ENCODE measurements at regions not wholly inside any gene's neighbourhood (a gene's known extent, or its start where the extent isn't known, plus 50 kb on each side); places are given as distances from the start of the nearest gene placed in this dataset.
"Not testable (repeated sequence)": the region's sequence is repeated elsewhere in the genome, so short reads cannot be mapped to it uniquely, and the experiment has no call there.

GRCh38 chr3:56955492-56956111 lies 104.9 kb upstream of the SPATA12 start:
- Histone ChIP-seq H3K9me3 (no peaks in the 10 kb centered on the region), H3K36me3 (no peaks in the 10 kb centered on the region), H3K27me3 (no peaks in the 10 kb centered on the region), H3K4me3 (no peak overlapping the region), H3K27ac (no peak overlapping the region), H3K4me1 (no peaks in the 10 kb centered on the region)
- ATAC-seq (no peak), DNase-seq (no peak)
- intact Hi-C loops (cut with DNase I): no loop called here
- no peak for TF ChIP-seq CTCF (IDR thresholded peaks at IDR 0.05)

- no peak for TF ChIP-seq CTCF (IDR thresholded peaks at IDR 0.05)
- ATAC-seq (no peak), DNase-seq (no peak)
Observed at GRCh38 chr3:56954125-56954524, 106.3 kb upstream of the SPATA12 start.

GRCh38 chr3:56952846-56953245 lies 107.6 kb upstream of the SPATA12 start:
- no peak overlapping the region for H3K27ac ChIP-seq
- H3K36me3 ChIP-seq: no peaks in the 10 kb centered on the region
- no peaks in the 10 kb centered on the region for H3K4me1 ChIP-seq
- DNase-seq (no peak), ATAC-seq (no peak)
- TF ChIP-seq CTCF (IDR thresholded peaks at IDR 0.05): no peak
- H3K4me3 ChIP-seq: no peak overlapping the region
- no peaks in the 10 kb centered on the region for H3K27me3 ChIP-seq
- intact Hi-C loops (cut with DNase I): no loop called here
- H3K9me3 ChIP-seq: no peaks in the 10 kb centered on the region

More at GRCh38 chr3:56954125-56954524, 106.3 kb upstream of the SPATA12 start:
- Histone ChIP-seq H3K9me3 (no peaks in the 10 kb centered on the region), H3K4me3 (no peak overlapping the region), H3K4me1 (no peaks in the 10 kb centered on the region), H3K27ac (no peak overlapping the region), H3K36me3 (no peaks in the 10 kb centered on the region), H3K27me3 (no peaks in the 10 kb centered on the region)
- intact Hi-C loops (cut with DNase I): no loop called here

- ATAC-seq: no peak
- no peak for TF ChIP-seq CTCF (IDR thresholded peaks at IDR 0.05)
- intact Hi-C loops (cut with DNase I): no loop called here
- DNase-seq: no peak
- no peaks in the 10 kb centered on the region for H3K9me3 ChIP-seq
- no peaks in the 10 kb centered on the region for H3K27me3 ChIP-seq
- no peak overlapping the region for H3K4me3 ChIP-seq
- H3K4me1 ChIP-seq: no peaks in the 10 kb centered on the region
- H3K27ac ChIP-seq: no peak overlapping the region
- H3K36me3 ChIP-seq: no peaks in the 10 kb centered on the region
Observed at GRCh38 chr3:56952061-56952460, 108.4 kb upstream of the SPATA12 start.

- no peak for ATAC-seq
- Histone ChIP-seq H3K36me3 (no peaks in the 10 kb centered on the region), H3K27me3 (no peaks in the 10 kb centered on the region), H3K4me3 (no peak overlapping the region), H3K9me3 (no peaks in the 10 kb centered on the region), H3K4me1 (no peaks in the 10 kb centered on the region), H3K27ac (no peak overlapping the region)
- no peak for TF ChIP-seq CTCF (IDR thresholded peaks at IDR 0.05)
- no peak for DNase-seq
- intact Hi-C loops (cut with DNase I): no loop called here
Observed at GRCh38 chr3:56951366-56951765, 109.1 kb upstream of the SPATA12 start.

GRCh38 chr3:56945378-56945777 lies 115.1 kb upstream of the SPATA12 start:
- H3K4me1 ChIP-seq; H3K9me3 ChIP-seq; intact Hi-C loops (cut with DNase I); H3K4me3 ChIP-seq; ATAC-seq; H3K36me3 ChIP-seq; H3K27ac ChIP-seq; DNase-seq; H3K27me3 ChIP-seq: not testable (repeated sequence)
